Neuronal stem cell (in vitro differentiated cells): ENCODE measurements at regions not wholly inside any gene's neighbourhood (a gene's known extent, or its start where the extent isn't known, plus 50 kb on each side); places are given as distances from the start of the nearest gene placed in this dataset.
A peak's percentile ranks its signal among the peaks of the same experiment; 100 is the strongest.

Experiments
- DNase-seq: peaks from one replicate; pipeline ENCODE4 v3.0.0-alpha.2; 2013; ENCODE audit warnings: low spot score
- H2AFZ ChIP-seq: one replicate; pipeline ENCODE4 v1.6.1; 2013; ENCODE audit warnings: mild to moderate bottlenecking, low read length, inconsistent platforms
- H2AK5ac ChIP-seq: 2 replicates; pipeline ENCODE4 v1.6.1; 2013; ENCODE audit warnings: low read depth, mild to moderate bottlenecking, inconsistent platforms, low read length, moderate library complexity, mixed read lengths
- H2BK120ac ChIP-seq: 2 replicates; pipeline ENCODE4 v1.6.1; 2013; ENCODE audit warnings: low read depth, mild to moderate bottlenecking, inconsistent platforms, low read length, moderate library complexity, mixed read lengths
- H2BK12ac ChIP-seq: one replicate; pipeline ENCODE4 v1.6.1; 2013; ENCODE audit warnings: low read length, inconsistent platforms
- H2BK15ac ChIP-seq: 2 replicates; pipeline ENCODE4 v1.6.1; 2013; ENCODE audit warnings: mild to moderate bottlenecking, low read length, inconsistent platforms, mixed read lengths
- H2BK5ac ChIP-seq: one replicate; pipeline ENCODE4 v1.6.1; 2013; ENCODE audit warnings: inconsistent platforms, mild to moderate bottlenecking, low read length, moderate library complexity
- H3K14ac ChIP-seq: one replicate; pipeline ENCODE4 v1.6.1; 2013; ENCODE audit warnings: low read length, inconsistent platforms
- H3K18ac ChIP-seq: 2 replicates; pipeline ENCODE4 v1.6.1; 2013; ENCODE audit warnings: low read length, inconsistent platforms
- H3K23ac ChIP-seq: 2 replicates; pipeline ENCODE4 v1.6.1; 2013; ENCODE audit warnings: low read depth, mild to moderate bottlenecking, mixed read lengths, low read length, inconsistent platforms; ENCODE audit not compliant: poor library complexity
- H3K27ac ChIP-seq: replicated peaks from 3 replicates; pipeline ENCODE4 v1.5.1; 2013; ENCODE audit warnings: low read length, inconsistent platforms
- H3K27me3 ChIP-seq, 3 experiments: 2 replicates each; pipeline ENCODE4 v1.6.1; 2013; ENCODE audit warnings: low read length in 3 of 3, mild to moderate bottlenecking in 2 of 3, inconsistent platforms in 1 of 3, low read depth in 1 of 3, mixed read lengths in 1 of 3, moderate library complexity in 1 of 3; ENCODE audit not compliant: control insufficient read depth in 3 of 3, insufficient read depth in 3 of 3
- H3K36me3 ChIP-seq, 2 donors: replicated peaks in 1 of 2; 2 replicates each; pipeline ENCODE4 v1.6.1; 2013; ENCODE audit warnings: low read length in 2 of 2; ENCODE audit not compliant: control insufficient read depth in 2 of 2, insufficient read depth in 2 of 2
- H3K4ac ChIP-seq: 2 replicates; pipeline ENCODE4 v1.6.1; 2013; ENCODE audit warnings: inconsistent platforms, mild to moderate bottlenecking, low read length, moderate library complexity
- H3K4me1 ChIP-seq, 2 donors: 1 replicate in 1 of 2; 2 replicates in 1 of 2; pipeline ENCODE4 v1.6.1; 2013; ENCODE audit warnings: low read length in 2 of 2, low read depth in 1 of 2; ENCODE audit not compliant: control insufficient read depth in 2 of 2, insufficient read depth in 1 of 2
- H3K4me2 ChIP-seq: one replicate; pipeline ENCODE4 v1.6.1; 2013; ENCODE audit warnings: mild to moderate bottlenecking, low read length, inconsistent platforms; ENCODE audit not compliant: insufficient read depth, poor library complexity, severe bottlenecking
- H3K4me3 ChIP-seq, 2 donors: 2 replicates each; pipeline ENCODE4 v1.5.1; 2013; ENCODE audit warnings: low read length in 2 of 2, mild to moderate bottlenecking in 2 of 2, inconsistent platforms in 1 of 2, moderate library complexity in 1 of 2
- H3K79me1 ChIP-seq: one replicate; pipeline ENCODE4 v1.6.1; 2013; ENCODE audit warnings: low read depth, mild to moderate bottlenecking, inconsistent platforms, low read length, moderate library complexity
- H3K9ac ChIP-seq: one replicate; pipeline ENCODE4 v1.6.1; 2013; ENCODE audit warnings: mild to moderate bottlenecking, low read depth, low read length, inconsistent platforms; ENCODE audit not compliant: poor library complexity
- H3K9me3 ChIP-seq, 2 donors: replicated peaks in 1 of 2; 2 replicates each; pipeline versions ENCODE3 to v1.6.1; 2013; ENCODE audit warnings: low read length in 2 of 2, mild to moderate bottlenecking in 2 of 2, inconsistent platforms in 1 of 2, low read depth in 1 of 2, mixed read lengths in 1 of 2, moderate library complexity in 1 of 2; ENCODE audit not compliant: control insufficient read depth in 2 of 2, insufficient read depth in 1 of 2
- H4K8ac ChIP-seq: one replicate; pipeline ENCODE4 v1.6.1; 2013; ENCODE audit warnings: low read depth, mild to moderate bottlenecking, inconsistent platforms, low read length, moderate library complexity
- H4K91ac ChIP-seq: one replicate; pipeline ENCODE4 v1.6.1; 2013; ENCODE audit warnings: low read length, low read depth, mild to moderate bottlenecking, inconsistent platforms; ENCODE audit not compliant: poor library complexity
- WGBS, 2 donors: extraction: QIAGEN DNeasy Blood & Tissue Kit; methylation state at CpG; one replicate each; pipeline ENCODE4 v1.1.7; 2013; ENCODE audit warnings: missing lambda C conversion rate in 2 of 2, mixed read lengths in 1 of 2; ENCODE audit not compliant: insufficient read length in 2 of 2, insufficient replicate concordance in 1 of 2; ENCODE audit errors: extremely low coverage in 2 of 2; 5-methylcytosine and 5-hydroxymethylcytosine counted together

DNA sequence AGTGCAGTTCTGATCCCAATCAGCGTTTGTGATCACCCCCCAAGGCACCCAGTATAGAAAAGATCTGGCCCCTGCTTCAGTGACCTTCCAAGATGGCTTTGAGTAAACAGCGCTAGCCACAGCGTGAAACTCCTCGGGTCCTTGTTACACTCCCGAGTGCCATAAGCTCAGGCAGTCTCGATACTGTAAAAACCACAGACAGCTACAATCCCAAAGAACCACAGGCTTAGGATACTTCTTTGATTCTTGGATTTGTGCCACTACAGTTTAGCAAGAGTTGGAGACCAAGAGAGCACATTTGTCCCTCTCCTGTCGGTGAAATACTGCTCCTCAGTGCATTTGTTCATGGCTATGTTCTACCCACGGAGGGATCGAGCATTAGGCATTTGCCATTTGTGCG, 352.5 kb upstream of the ZNF521 start:
- no peak overlapping the region for H3K4me3 ChIP-seq
- no peak for DNase-seq
- no peak overlapping the region for H2BK120ac ChIP-seq

DNA sequence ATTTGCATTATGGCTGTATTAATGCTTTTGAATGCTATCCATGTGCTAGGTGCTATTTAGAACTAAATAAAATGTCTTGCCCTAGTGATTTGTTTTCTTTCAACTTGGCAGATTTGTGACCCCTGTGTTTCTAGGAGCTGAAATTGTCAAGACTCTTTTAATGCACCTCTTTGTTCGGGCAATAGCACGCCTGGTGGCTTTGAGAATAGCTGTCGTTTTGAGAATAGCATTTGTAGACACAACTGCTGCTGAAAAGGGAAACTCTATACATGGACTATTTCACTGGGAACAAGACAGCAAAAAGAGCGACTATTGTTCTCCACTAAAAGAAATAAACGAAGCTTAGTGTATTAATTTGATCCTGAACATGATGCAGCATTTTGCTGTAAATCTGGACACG, 352.1 kb upstream of the ZNF521 start:
- peaks cover 0 to 26% of the 10 kb centered on the region in 2 donors for H3K4me1 ChIP-seq
- H3K36me3 ChIP-seq = no peaks in the 10 kb centered on the region
- no CpG with 5 or more reads among the region's 6 CpGs for WGBS, 2 donors
- no peak overlapping the region for H3K14ac ChIP-seq
- no peak overlapping the region for H2BK5ac ChIP-seq
- H3K27ac ChIP-seq = no peak overlapping the region
- no peak overlapping the region for H3K18ac ChIP-seq
- no peak overlapping the region for H3K4me3 ChIP-seq
- no peaks in the 10 kb centered on the region for H3K27me3 ChIP-seq
- no peak overlapping the region for H2BK15ac ChIP-seq
- no peak overlapping the region for H2BK120ac ChIP-seq
- no peak for DNase-seq
- no peak overlapping the region for H4K91ac ChIP-seq
- no peak overlapping the region for H3K4me2 ChIP-seq
- no peak overlapping the region for H3K23ac ChIP-seq
- no peaks in the 10 kb centered on the region for H3K79me1 ChIP-seq
- no peak overlapping the region for H4K8ac ChIP-seq
- no peak overlapping the region for H2AK5ac ChIP-seq
- H2BK12ac ChIP-seq = no peak overlapping the region
- no peak overlapping the region for H3K4ac ChIP-seq
- H3K9ac ChIP-seq = no peak overlapping the region
- no peaks in the 10 kb centered on the region for H3K9me3 ChIP-seq
- peak overlapping the region; percentile 55 for H2AFZ ChIP-seq

More for the DNA sequence above, 352.5 kb upstream of the ZNF521 start:
- WGBS, 2 donors = no CpG with 5 or more reads among the region's 10 CpGs
- H2BK5ac ChIP-seq = no peak overlapping the region
- H3K14ac ChIP-seq = no peak overlapping the region
- no peak overlapping the region for H2BK15ac ChIP-seq
- H4K8ac ChIP-seq = no peak overlapping the region
- no peak overlapping the region for H3K4me2 ChIP-seq
- H3K9me3 ChIP-seq = no peaks in the 10 kb centered on the region
- H3K9ac ChIP-seq = no peak overlapping the region
- no peak overlapping the region for H4K91ac ChIP-seq
- no peak overlapping the region for H3K23ac ChIP-seq
- no peak overlapping the region for H3K4ac ChIP-seq
- peaks cover 0 to 26% of the 10 kb centered on the region in 2 donors for H3K4me1 ChIP-seq
- peak overlapping the region; percentile 55 for H2AFZ ChIP-seq
- no peak overlapping the region for H2AK5ac ChIP-seq
- H2BK12ac ChIP-seq = no peak overlapping the region
- no peaks in the 10 kb centered on the region for H3K79me1 ChIP-seq
- no peak overlapping the region for H3K18ac ChIP-seq
- H3K27me3 ChIP-seq = no peaks in the 10 kb centered on the region
- no peak overlapping the region for H3K27ac ChIP-seq
- H3K36me3 ChIP-seq = no peaks in the 10 kb centered on the region

DNA sequence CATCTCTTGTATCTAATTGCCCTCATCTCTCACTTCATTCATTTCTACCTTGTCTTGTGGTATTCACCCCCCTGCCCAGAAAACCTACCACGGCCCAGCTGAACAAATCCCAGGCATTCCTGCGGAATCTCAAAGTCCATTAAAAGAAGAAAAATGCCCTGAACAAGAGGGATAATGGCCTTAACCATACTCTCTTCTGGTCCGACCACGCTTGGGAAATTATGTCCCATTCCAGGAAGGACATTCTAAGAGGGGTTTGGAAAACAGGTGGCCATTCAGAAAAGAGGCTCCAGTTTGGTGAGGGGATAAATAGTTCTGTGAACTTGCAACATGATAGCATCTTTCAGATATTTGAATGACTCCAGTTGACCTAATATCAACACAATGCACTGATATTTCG, 349.9 kb upstream of the ZNF521 start:
- Histone ChIP-seq H3K18ac (no peak overlapping the region), H3K4me1 (peaks cover 0 to 30% of the 10 kb centered on the region in 2 donors), H3K79me1 (no peaks in the 10 kb centered on the region), H4K8ac (no peak overlapping the region), H3K4me3 (no peak overlapping the region), H3K14ac (no peak overlapping the region), H2BK15ac (no peak overlapping the region), H4K91ac (no peak overlapping the region), H2BK5ac (no peak overlapping the region), H2AFZ (no peak overlapping the region), H3K4ac (no peak overlapping the region), H3K27ac (no peak overlapping the region), H3K36me3 (no peaks in the 10 kb centered on the region), H2BK12ac (no peak overlapping the region), H3K4me2 (no peak overlapping the region), H2BK120ac (no peak overlapping the region), H2AK5ac (no peak overlapping the region), H3K9ac (no peak overlapping the region), H3K27me3 (no peaks in the 10 kb centered on the region), H3K23ac (no peak overlapping the region), H3K9me3 (no peaks in the 10 kb centered on the region)
- WGBS, 2 donors = no CpG with 5 or more reads among the region's 5 CpGs
- no peak for DNase-seq

DNA sequence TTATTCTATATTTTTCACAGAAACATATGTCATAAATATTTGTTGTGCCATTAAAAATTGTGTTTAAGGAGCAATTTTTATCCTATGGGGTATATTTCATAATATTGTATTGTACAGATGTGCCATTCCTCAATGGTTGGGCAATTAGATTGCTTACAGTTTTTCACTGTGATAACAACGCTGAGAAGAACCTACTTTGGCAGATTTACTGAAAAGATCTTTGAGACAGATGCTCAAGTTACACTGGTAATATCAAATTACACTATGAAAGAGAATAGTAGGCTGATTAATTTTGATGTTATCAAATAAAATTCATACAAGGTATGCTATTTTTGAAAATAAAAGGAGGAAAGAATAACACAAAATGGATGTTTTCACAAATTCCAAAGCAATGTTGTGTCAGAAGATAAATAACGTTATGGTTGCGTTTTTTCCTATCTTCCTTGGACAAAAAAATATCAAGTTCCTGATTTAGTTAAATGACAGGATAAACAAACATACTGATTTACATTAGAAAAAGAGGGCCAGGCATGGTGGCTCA, 335.1 kb upstream of the ZNF521 start:
- H3K23ac ChIP-seq = no peak overlapping the region
- H3K79me1 ChIP-seq = no peaks in the 10 kb centered on the region
- no peak overlapping the region for H2BK5ac ChIP-seq
- H2BK15ac ChIP-seq = no peak overlapping the region
- no peak overlapping the region for H2BK12ac ChIP-seq
- H3K9me3 ChIP-seq = no peaks in the 10 kb centered on the region
- H2AFZ ChIP-seq = no peak overlapping the region
- no peak overlapping the region for H3K4me3 ChIP-seq
- no peak overlapping the region for H3K4me2 ChIP-seq
- no peak overlapping the region for H3K27ac ChIP-seq
- H3K27me3 ChIP-seq = peaks cover 0 to 1% (median 0%) of the 10 kb centered on the region in 3 experiments
- H3K36me3 ChIP-seq = no peaks in the 10 kb centered on the region
- no peak for DNase-seq
- H2BK120ac ChIP-seq = no peak overlapping the region
- H3K14ac ChIP-seq = no peak overlapping the region
- no peak overlapping the region for H3K4ac ChIP-seq
- H3K4me1 ChIP-seq = no peaks in the 10 kb centered on the region
- no peak overlapping the region for H3K18ac ChIP-seq
- no peak overlapping the region for H4K8ac ChIP-seq
- H2AK5ac ChIP-seq = no peak overlapping the region
- no CpG with 5 or more reads among the region's 3 CpGs for WGBS, 2 donors
- no peak overlapping the region for H3K9ac ChIP-seq
- no peak overlapping the region for H4K91ac ChIP-seq
